B cell (primary cell): ENCODE measurements at regions not wholly inside any gene's neighbourhood (a gene's known extent, or its start where the extent isn't known, plus 50 kb on each side); places are given as distances from the start of the nearest gene placed in this dataset.
"Not testable (repeated sequence)": the region's sequence is repeated elsewhere in the genome, so short reads cannot be mapped to it uniquely, and the experiment has no call there.

Experiments used
- ATAC-seq: fragments of 200-7000 bp; cut with Tn5 transposase; one replicate; pipeline ENCODE4 v1.10.0; 2021; ENCODE audit warnings: low read depth, mild to moderate bottlenecking, moderate number of reproducible peaks, moderate library complexity
- CTCF ChIA-PET: fragments of 350-600 bp; sonication (Branson Sonifier 250); formaldehyde crosslinking; loops from one replicate; lab custom pipeline; 2021; ENCODE audit warnings: antibody characterized with exemption, inconsistent platforms; lab: Charles Lee
- POLR2A ChIA-PET: fragments of 350-600 bp; sonication (Branson Sonifier 250); formaldehyde crosslinking; loops from one replicate; lab custom pipeline; 2021; ENCODE audit warnings: antibody characterized with exemption; lab: Charles Lee
- DNase-seq: peaks from one replicate; pipeline ENCODE4 v3.0.0; 2013
- H2AFZ ChIP-seq: 2 replicates; pipeline ENCODE4 v1.6.1; 2012; ENCODE audit warnings: mild to moderate bottlenecking, low read depth, low read length; ENCODE audit not compliant: insufficient read depth, poor library complexity, severe bottlenecking
- H3K27ac ChIP-seq, 2 donors: 1 replicate in 1 of 2; 2 replicates in 1 of 2; pipeline ENCODE4 v1.5.1; 2012 to 2013; ENCODE audit warnings: low read length in 2 of 2, mild to moderate bottlenecking in 2 of 2, moderate library complexity in 1 of 2
- H3K27me3 ChIP-seq, 4 experiments: fragments of 200-600 bp in 1 of 4; sonication (generic) in 1 of 4; replicated peaks in 1 of 4; 1 replicate in 2 of 4; 2 replicates in 2 of 4; pipeline versions ENCODE4 v1.6.1 to v1.7.0; 2013 to 2016; ENCODE audit warnings: low read length in 3 of 4, mild to moderate bottlenecking in 2 of 4, mixed read lengths in 1 of 4, moderate library complexity in 1 of 4; ENCODE audit not compliant: insufficient read depth in 4 of 4, control insufficient read depth in 3 of 4; ENCODE audit errors: control extremely low read depth in 1 of 4
- H3K36me3 ChIP-seq, 2 experiments: replicated peaks in 1 of 2; 1 replicate in 1 of 2; 2 replicates in 1 of 2; pipeline versions ENCODE4 v1.6.1 to v1.7.1; 2013; ENCODE audit warnings: low read length in 1 of 2; ENCODE audit not compliant: insufficient read depth in 2 of 2, control insufficient read depth in 1 of 2; ENCODE audit errors: control extremely low read depth in 1 of 2, extremely low read depth in 1 of 2
- H3K4me1 ChIP-seq, 2 donors: fragments of 200-600 bp in 1 of 2; sonication (generic) in 1 of 2; 1 replicate in 1 of 2; 2 replicates in 1 of 2; pipeline versions ENCODE4 v1.5.1 to v1.6.1; 2013 to 2017; ENCODE audit warnings: low read length in 2 of 2; ENCODE audit not compliant: control insufficient read depth in 2 of 2, insufficient read depth in 2 of 2
- H3K4me2 ChIP-seq: replicated peaks from 2 replicates; pipeline ENCODE3; 2012; ENCODE audit warnings: mild to moderate bottlenecking, low read depth, low read length; ENCODE audit not compliant: poor library complexity, severe bottlenecking
- H3K4me3 ChIP-seq, 5 experiments: fragments of 200-600 bp in 1 of 5; sonication (generic) in 1 of 5; 1 replicate in 3 of 5; 2 replicates in 2 of 5; pipeline versions ENCODE4 v1.5.1 to v1.7.0; 2011 to 2016; ENCODE audit warnings: low read length in 4 of 5, mild to moderate bottlenecking in 4 of 5, low read depth in 2 of 5, control low read depth in 1 of 5, moderate library complexity in 1 of 5; ENCODE audit not compliant: insufficient read depth in 1 of 5; ENCODE audit errors: control extremely low read depth in 1 of 5, extremely low read depth in 1 of 5
- H3K79me2 ChIP-seq: fragments of 200-600 bp; sonication (generic); one replicate; pipeline ENCODE4 v1.6.0; 2016; ENCODE audit warnings: low read length; ENCODE audit not compliant: control insufficient read depth, insufficient read depth
- H3K9ac ChIP-seq: fragments of 200-600 bp; sonication (generic); 2 replicates; pipeline ENCODE4 v1.6.1; 2017; ENCODE audit warnings: mild to moderate bottlenecking, low read length, moderate library complexity
- H3K9me3 ChIP-seq, 3 donors: one replicate each; pipeline versions ENCODE4 v1.6.1 to v1.7.1; 2013; ENCODE audit warnings: low read length in 2 of 3; ENCODE audit not compliant: control insufficient read depth in 2 of 3, insufficient read depth in 1 of 3; ENCODE audit errors: control extremely low read depth in 1 of 3
- H4K20me1 ChIP-seq: 2 replicates; pipeline ENCODE4 v1.6.0; 2012; ENCODE audit warnings: mild to moderate bottlenecking, low read length; ENCODE audit not compliant: insufficient read depth, control insufficient read depth, poor library complexity, severe bottlenecking
- H3K27ac Mint-ChIP-seq: one replicate; pipeline ENCODE4 v1.8.0; 2021; ENCODE audit warnings: mixed read lengths
- H3K27me3 Mint-ChIP-seq: one replicate; pipeline ENCODE4 v1.8.0; 2021; ENCODE audit warnings: mixed read lengths
- H3K4me1 Mint-ChIP-seq: one replicate; pipeline ENCODE4 v1.8.0; 2021; ENCODE audit warnings: mixed read lengths
- H3K4me3 Mint-ChIP-seq: one replicate; pipeline ENCODE4 v1.8.0; 2021; ENCODE audit warnings: mixed read lengths
- H3K9me3 Mint-ChIP-seq: one replicate; pipeline ENCODE4 v1.8.0; 2022; ENCODE audit warnings: mixed read lengths; ENCODE audit not compliant: insufficient read depth
- CTCF ChIP-seq: fragments of 200-600 bp; IDR thresholded peaks from one replicate; pipeline ENCODE4 v1.8.0; 2022; ENCODE audit warnings: antibody characterized with exemption, mild to moderate bottlenecking
- EZH2 ChIP-seq: IDR thresholded peaks from 2 replicates; pipeline ENCODE4 v1.6.1; 2012; ENCODE audit warnings: borderline replicate concordance, low read depth, mild to moderate bottlenecking, moderate library complexity, low read length; ENCODE audit not compliant: insufficient read depth, poor library complexity, severe bottlenecking
- WGBS: methylation state at CpG from one replicate; pipeline ENCODE4 v1.1.5; 2013; ENCODE audit warnings: missing lambda C conversion rate; ENCODE audit not compliant: insufficient coverage; 5-methylcytosine and 5-hydroxymethylcytosine counted together
- intact Hi-C: fragments of 100-400 bp; cut with micrococcal nuclease; formaldehyde crosslinking; loops from one replicate; pipeline ENCODE4 v1.10.0; 2022

GRCh38 chr4:183044924-183045640 is 54.0 kb upstream of the WWC2 start:
- H2AFZ ChIP-seq, H3K27ac ChIP-seq, H3K27me3 Mint-ChIP-seq, POLR2A ChIA-PET, intact Hi-C loops, H3K4me1 ChIP-seq, H3K9me3 ChIP-seq, H3K4me3 Mint-ChIP-seq, H3K9me3 Mint-ChIP-seq, H3K4me2 ChIP-seq, DNase-seq, H4K20me1 ChIP-seq, H3K79me2 ChIP-seq, H3K9ac ChIP-seq, H3K36me3 ChIP-seq, H3K27me3 ChIP-seq, H3K4me3 ChIP-seq, ATAC-seq, H3K27ac Mint-ChIP-seq, H3K4me1 Mint-ChIP-seq: not testable (repeated sequence)
- CTCF ChIA-PET, result interaction anchor here (0.9 kb wide), 1 partner anchor 212 kb away, joined by 3 read pairs; no protein-coding TSS in a partner anchor
- WGBS, result 96% methylated on average over 27 of the region's 32 CpGs

DNA sequence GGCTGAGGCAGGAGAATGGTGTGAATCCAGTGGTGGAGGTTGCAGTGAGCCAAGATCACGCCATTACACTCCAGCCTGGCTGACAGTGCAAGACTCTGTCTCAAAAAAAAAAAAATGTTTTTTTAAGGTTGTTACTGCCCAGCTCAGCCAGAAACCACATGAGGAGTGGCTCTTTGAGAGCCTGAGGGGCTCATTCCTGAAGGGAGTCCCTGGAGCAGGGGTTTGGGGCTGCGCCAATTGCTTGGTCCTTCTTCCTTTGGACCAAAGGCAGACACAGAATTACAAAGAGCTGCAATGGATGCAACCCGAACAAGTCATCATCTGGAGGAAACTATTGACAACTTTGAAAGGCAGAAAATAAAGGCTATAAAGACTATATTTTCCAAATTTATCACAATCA is 60.6 kb upstream of the WWC2 start:
- H3K4me1 ChIP-seq, result no peaks in the 10 kb centered on the region
- Mint-ChIP-seq H3K27me3 (no peaks in the 10 kb centered on the region), H3K4me1 (no peaks in the 10 kb centered on the region), H3K4me3 (no peak overlapping the region), H3K9me3 (no peaks in the 10 kb centered on the region), H3K27ac (no peak overlapping the region)
- ChIA-PET POLR2A (no interaction called here), CTCF (no interaction called here)
- WGBS, result 100% methylated on average over 1 of the region's 3 CpGs
- no peaks in the 10 kb centered on the region for H3K9me3 ChIP-seq
- no peaks in the 10 kb centered on the region for H3K79me2 ChIP-seq
- no peak for TF ChIP-seq CTCF
- TF ChIP-seq EZH2, result no peak
- H3K27me3 ChIP-seq, result peaks cover 0 to 4% (median 0%) of the 10 kb centered on the region in 4 experiments
- no peak for DNase-seq
- H3K9ac ChIP-seq, result no peak overlapping the region
- no peak overlapping the region for H3K4me3 ChIP-seq
- no peak overlapping the region for H3K4me2 ChIP-seq
- H4K20me1 ChIP-seq, result no peaks in the 10 kb centered on the region
- no peaks in the 10 kb centered on the region for H3K36me3 ChIP-seq
- no peak overlapping the region for H3K27ac ChIP-seq
- intact Hi-C loops, result no loop called here
- ATAC-seq, result no peak
- no peak overlapping the region for H2AFZ ChIP-seq
